Lung (tissue), 11 donors: ENCODE measurements at regions not wholly inside any gene's neighbourhood (a gene's known extent, or its start where the extent isn't known, plus 50 kb on each side); places are given as distances from the start of the nearest gene placed in this dataset.
"Not testable (repeated sequence)": the region's sequence is repeated elsewhere in the genome, so short reads cannot be mapped to it uniquely, and the experiment has no call there.

Experiments
- ATAC-seq: fragments of 200-7000 bp; cut with Tn5 transposase; one replicate; pipeline ENCODE4 v1.9.1; 2020; ENCODE audit warnings: moderate number of reproducible peaks; ENCODE audit not compliant: insufficient read depth, low FRiP score
- DNase-seq, 3 donors: peaks; one replicate each; pipeline ENCODE4 v3.0.0-alpha.2; 2013 to 2017
- H3K27ac ChIP-seq, 2 donors: one replicate each; pipeline ENCODE4 v1.5.1; 2013; ENCODE audit warnings: mild to moderate bottlenecking in 2 of 2, moderate library complexity in 2 of 2, control low read depth in 1 of 2, inconsistent platforms in 1 of 2, low read depth in 1 of 2, low read length in 1 of 2
- H3K27me3 ChIP-seq, 3 donors: one replicate each; pipeline ENCODE4 v1.5.1; 2013; ENCODE audit warnings: low read length in 2 of 3; ENCODE audit not compliant: control insufficient read depth in 3 of 3, insufficient read depth in 3 of 3
- H3K36me3 ChIP-seq, 4 donors: one replicate each; pipeline ENCODE4 v1.5.1; 2013; ENCODE audit warnings: low read length in 4 of 4, mild to moderate bottlenecking in 1 of 4, moderate library complexity in 1 of 4; ENCODE audit not compliant: control insufficient read depth in 4 of 4, insufficient read depth in 4 of 4
- H3K4me1 ChIP-seq, 5 donors: one replicate each; pipeline ENCODE4 v1.5.1; 2013; ENCODE audit warnings: low read length in 5 of 5, mild to moderate bottlenecking in 2 of 5, moderate library complexity in 1 of 5; ENCODE audit not compliant: control insufficient read depth in 5 of 5, insufficient read depth in 5 of 5
- H3K4me3 ChIP-seq: one replicate; pipeline ENCODE4 v1.5.1; 2013; ENCODE audit warnings: mild to moderate bottlenecking, control low read depth, moderate library complexity
- H3K9ac ChIP-seq, 2 donors: one replicate each; pipeline ENCODE4 v1.5.1; 2013; ENCODE audit warnings: low read length in 2 of 2, control low read depth in 1 of 2; ENCODE audit not compliant: insufficient read depth in 1 of 2
- H3K9me3 ChIP-seq, 4 donors: one replicate each; pipeline ENCODE4 v1.5.1; 2013; ENCODE audit warnings: low read length in 3 of 4, mild to moderate bottlenecking in 1 of 4, moderate library complexity in 1 of 4; ENCODE audit not compliant: control insufficient read depth in 4 of 4, insufficient read depth in 3 of 4
- CTCF ChIP-seq: IDR thresholded peaks from 2 replicates; pipeline ENCODE4 v1.5.1; 2012; ENCODE audit warnings: mild to moderate bottlenecking; ENCODE audit errors: control extremely low read depth, extremely low read depth
- WGBS, 2 donors: extraction: QIAGEN DNeasy Blood & Tissue Kit; methylation state at CpG; one replicate each; pipeline ENCODE4 v1.1.7; 2013; 5-methylcytosine and 5-hydroxymethylcytosine counted together
- donor health status: control.
- donor health status: control.
- donor health status: Bipolar disorder and iron deficiency.
- donor health status: healthy.
- donor health status: DM: yes; HTN: yes; CAD: no.

DNA sequence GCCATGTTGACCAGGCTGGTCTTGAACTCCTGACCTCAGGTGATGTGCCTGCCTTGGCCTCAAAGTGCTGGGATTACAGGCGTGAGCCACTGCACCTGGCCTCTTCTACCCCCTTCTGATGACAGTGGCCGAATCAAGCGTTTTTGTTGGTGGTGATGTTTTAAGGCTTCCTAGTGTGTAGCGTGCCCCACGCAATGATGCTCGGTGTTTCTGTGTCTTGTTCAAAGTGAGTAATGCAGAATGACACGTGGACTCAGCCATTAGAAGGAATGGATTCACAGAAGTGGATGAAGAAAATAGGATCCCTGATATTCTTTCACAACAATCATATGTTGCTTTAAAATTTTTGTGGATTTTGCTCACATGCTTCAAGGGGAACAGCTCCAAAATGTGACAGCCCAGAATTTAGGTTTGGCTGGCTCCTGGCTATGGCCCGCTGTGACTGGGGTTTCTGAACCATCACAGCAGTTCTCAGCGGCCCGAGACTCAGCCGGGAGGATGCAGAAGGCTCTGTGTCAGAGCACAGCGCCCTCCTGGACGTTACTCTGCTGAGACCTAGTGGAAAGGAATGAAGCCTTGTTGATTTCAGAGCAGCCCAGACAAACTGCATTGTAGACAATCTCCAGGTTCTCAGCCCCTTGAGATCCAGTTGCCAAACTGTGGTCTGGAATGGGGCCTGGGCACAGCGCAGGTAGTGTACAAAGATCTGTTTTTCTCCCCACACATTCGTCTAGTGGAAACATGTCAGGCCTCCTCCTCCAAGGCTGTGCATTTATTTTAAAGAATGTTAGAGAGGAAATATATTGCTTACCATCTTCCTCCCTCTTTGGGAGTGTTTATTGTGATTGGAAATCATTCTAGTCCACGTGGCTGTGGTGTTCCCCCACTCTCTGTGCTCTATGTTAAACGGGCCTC lies 57.6 kb upstream of the TIAM2 start:
- H3K4me1 ChIP-seq, result no peaks in the 10 kb centered on the region
- WGBS, 2 donors, result 77 to 79% methylated on average over 17 of the region's 17 CpGs
- H3K27ac ChIP-seq, result no peak overlapping the region
- H3K9ac ChIP-seq, result no peak overlapping the region
- no peaks in the 10 kb centered on the region for H3K27me3 ChIP-seq
- ATAC-seq, result no peak
- DNase-seq, result no peak
- H3K9me3 ChIP-seq, result no peaks in the 10 kb centered on the region
- no peak overlapping the region for H3K4me3 ChIP-seq
- TF ChIP-seq CTCF, result no peak
- H3K36me3 ChIP-seq, result no peaks in the 10 kb centered on the region

DNA sequence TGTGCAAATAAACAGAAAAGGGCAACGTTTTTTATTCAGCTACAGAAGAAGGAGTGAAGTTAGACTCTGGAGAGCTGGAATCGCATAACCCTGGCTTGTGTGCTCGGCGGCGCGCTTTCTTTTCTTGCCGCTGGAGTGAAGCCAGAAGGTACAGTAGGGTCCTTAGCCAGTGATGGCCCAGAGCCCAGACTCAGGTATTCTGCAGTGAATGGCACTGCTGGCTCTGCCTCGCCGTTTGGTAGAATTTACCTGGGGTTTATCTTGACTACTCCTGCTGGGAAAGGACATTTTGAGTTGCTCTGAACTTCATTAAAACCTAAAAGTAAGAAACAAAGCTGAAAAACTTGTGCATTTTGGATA lies 56.9 kb upstream of the TIAM2 start:
- DNase-seq (peak; percentile 26 to 74 (median 51)), ATAC-seq (no peak)
- TF ChIP-seq CTCF, result no peak
- H3K36me3 ChIP-seq, result peaks cover 0 to 1% (median 0%) of the 10 kb centered on the region in 4 donors
- H3K9me3 ChIP-seq, result no peaks in the 10 kb centered on the region
- no peaks in the 10 kb centered on the region for H3K4me1 ChIP-seq
- no peak overlapping the region for H3K4me3 ChIP-seq
- H3K9ac ChIP-seq, result no peak overlapping the region
- 61 to 80% methylated on average over 9 of the region's 9 CpGs for WGBS, 2 donors
- H3K27me3 ChIP-seq, result no peaks in the 10 kb centered on the region
- H3K27ac ChIP-seq, result no peak overlapping the region

GRCh38 chr6:154938727-154939285 lies 56.3 kb upstream of the TIAM2 start:
- not testable (repeated sequence) for H3K9me3 ChIP-seq, DNase-seq, ATAC-seq, H3K36me3 ChIP-seq, H3K27ac ChIP-seq, H3K9ac ChIP-seq, H3K4me3 ChIP-seq, H3K4me1 ChIP-seq, H3K27me3 ChIP-seq
- 97 to 98% methylated on average over 16 of the region's 16 CpGs for WGBS, 2 donors

DNA sequence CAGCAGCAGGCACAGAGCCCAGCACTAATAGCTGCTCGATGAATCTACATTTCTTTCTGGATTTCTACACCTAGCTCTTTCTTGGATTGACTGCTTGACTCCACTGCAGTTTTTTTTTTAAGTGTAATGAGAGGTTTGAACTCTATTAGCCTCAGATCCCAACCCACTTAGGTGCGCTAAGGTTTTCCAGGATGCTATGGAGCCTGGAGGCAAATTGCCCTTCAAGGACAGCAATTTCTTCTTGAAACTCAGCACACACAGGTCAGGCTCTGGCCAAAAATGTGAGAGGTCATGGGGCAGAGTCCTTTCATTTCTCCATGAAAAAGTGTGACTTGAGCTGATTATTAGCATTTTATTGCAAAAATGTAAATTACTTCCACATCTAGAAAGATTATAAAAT lies 52.3 kb upstream of the TIAM2 start:
- Histone ChIP-seq H3K9me3 (peaks cover 0 to 4% (median 0%) of the 10 kb centered on the region in 4 donors), H3K4me1 (no peaks in the 10 kb centered on the region), H3K36me3 (peaks cover 0 to 7% (median 3%) of the 10 kb centered on the region in 4 donors), H3K4me3 (no peak overlapping the region), H3K9ac (no peak overlapping the region), H3K27me3 (no peaks in the 10 kb centered on the region), H3K27ac (no peak overlapping the region)
- DNase-seq, result no peak
- no peak for TF ChIP-seq CTCF
- WGBS, 2 donors, result 96 to 100% methylated on average over 2 of the region's 2 CpGs
- ATAC-seq, result no peak
